GM12872 (cell line): ENCODE measurements at regions not wholly inside any gene's neighbourhood (a gene's known extent, or its start where the extent isn't known, plus 50 kb on each side); places are given as distances from the start of the nearest gene placed in this dataset.

Experiments used
- TF ChIP-seq, protein P1 (sequence below): IDR thresholded peaks from 3 replicates; pipeline ENCODE4 v1.5.1; 2011; ENCODE audit warnings: low read depth, mild to moderate bottlenecking, low read length, moderate library complexity; ENCODE audit not compliant: insufficient read depth

- TF ChIP-seq, protein P1, sequence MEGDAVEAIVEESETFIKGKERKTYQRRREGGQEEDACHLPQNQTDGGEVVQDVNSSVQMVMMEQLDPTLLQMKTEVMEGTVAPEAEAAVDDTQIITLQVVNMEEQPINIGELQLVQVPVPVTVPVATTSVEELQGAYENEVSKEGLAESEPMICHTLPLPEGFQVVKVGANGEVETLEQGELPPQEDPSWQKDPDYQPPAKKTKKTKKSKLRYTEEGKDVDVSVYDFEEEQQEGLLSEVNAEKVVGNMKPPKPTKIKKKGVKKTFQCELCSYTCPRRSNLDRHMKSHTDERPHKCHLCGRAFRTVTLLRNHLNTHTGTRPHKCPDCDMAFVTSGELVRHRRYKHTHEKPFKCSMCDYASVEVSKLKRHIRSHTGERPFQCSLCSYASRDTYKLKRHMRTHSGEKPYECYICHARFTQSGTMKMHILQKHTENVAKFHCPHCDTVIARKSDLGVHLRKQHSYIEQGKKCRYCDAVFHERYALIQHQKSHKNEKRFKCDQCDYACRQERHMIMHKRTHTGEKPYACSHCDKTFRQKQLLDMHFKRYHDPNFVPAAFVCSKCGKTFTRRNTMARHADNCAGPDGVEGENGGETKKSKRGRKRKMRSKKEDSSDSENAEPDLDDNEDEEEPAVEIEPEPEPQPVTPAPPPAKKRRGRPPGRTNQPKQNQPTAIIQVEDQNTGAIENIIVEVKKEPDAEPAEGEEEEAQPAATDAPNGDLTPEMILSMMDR: no peak
Observed at GRCh38 chr20:41996951-41997350, 378.8 kb upstream of the CHD6 start.

DNA sequence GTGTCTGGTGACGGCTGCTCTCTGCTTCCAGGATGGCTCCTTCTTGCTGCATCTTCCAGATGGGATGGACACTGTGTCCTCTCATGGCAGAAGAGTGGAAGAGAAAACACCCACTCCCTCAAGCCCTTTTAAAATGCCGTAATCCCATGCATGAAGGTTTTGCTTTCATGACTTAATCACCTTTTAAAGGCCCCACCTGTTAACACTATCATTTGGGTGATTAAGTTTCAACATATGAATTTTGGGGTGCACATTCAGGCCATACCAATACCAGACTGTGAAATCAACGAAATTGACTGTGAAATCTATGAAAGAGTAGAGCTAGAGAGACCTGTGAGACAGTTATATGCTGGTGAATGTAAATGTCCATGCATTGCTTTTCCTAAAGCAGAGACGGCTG lies 374.3 kb upstream of the CHD6 start:
- TF ChIP-seq, protein P1: no peak

DNA sequence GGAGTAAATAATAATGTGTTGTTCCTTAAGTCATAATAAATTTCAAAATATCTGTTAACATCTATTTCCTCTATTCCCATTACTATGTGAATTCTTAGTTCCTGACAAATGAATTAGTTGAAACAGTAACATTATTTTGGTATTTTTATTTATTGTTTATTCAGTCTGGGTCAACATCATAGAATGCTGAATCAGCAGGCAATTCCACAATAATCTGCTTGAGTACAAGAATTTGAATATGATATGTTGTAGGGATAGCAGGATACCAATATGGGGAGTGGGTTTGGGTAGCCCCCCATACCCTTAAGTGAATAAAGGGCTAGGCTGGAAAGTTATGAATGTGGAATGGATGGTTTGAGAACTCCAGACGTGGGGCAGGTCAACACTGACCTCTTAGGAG lies 373.2 kb upstream of the CHD6 start:
- TF ChIP-seq, protein P1: no peak

DNA sequence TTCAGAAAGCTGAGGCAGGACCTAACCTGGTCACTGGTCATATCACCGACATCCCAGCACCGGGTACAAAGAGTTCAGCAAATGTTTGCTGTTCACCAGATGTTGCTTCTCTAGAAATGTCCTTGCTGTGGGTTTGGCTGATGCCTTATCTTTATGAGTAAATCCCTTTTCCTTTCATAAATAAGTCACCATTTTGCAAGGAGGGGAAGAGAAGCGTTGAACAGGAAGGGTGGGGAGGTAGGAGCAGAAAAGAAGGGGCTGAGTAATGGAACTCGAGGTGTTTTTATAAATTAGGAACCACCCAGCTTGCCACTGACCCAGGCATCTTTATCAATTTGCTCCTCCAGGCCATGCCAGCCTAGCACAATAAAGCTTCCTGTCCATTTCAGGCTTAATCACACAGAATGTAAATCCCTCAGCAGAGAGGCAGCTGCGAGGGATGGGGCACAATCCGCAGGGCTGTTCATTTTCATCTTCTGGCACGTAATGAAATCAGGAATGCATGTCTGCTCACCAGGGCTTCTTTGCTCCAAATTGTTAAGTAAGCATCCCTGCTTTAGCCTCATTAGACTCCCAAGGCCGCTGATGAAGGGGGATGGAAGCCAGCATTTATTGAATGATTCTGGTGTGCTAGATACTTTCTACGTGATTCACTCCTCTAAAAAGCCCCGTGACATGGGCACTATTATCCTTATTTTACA lies 371.9 kb upstream of the CHD6 start:
- TF ChIP-seq, protein P1: no peak

GRCh38 chr20:41989039-41989679 lies 371.0 kb upstream of the CHD6 start:
- TF ChIP-seq, protein P1: no peak

DNA sequence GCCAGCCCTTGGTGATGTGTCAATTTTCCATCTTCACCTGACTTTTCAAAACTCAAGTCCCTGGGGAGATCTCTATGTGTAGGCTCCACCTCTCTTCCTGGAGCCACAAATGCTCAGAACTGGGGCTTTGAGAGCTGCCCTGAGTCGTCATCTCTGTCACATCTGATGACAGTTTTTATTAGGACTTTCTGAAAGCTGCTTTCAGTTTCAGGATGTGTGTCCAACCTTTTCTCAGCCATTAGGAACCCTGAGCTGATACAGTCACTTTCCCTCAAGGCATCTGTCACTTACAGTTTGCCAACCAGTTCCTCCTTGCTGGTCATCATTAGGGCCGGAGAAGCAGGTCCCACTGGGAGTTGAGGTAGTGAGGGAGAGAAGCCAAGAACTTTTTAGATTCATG lies 365.9 kb upstream of the CHD6 start:
- TF ChIP-seq, protein P1: no peak

DNA sequence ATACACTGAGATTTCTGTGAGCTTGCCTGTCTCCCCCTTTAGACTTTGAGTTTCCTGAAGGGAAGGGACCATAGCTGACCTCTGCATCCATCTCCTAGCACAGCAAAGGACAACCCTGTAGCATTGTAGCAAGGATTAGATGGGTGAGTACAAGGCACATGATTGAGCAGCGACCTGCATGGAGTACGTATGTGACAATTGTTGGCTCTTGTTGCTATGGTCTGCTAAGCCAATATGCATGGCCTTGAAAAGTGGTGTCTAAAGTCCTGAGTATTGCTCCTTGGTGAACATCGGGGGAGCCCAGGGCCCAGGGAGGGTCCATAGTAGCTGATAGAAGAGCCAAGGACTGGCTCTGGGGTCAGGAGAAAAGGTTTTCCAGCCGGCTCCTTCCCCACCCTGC lies 365.0 kb upstream of the CHD6 start:
- TF ChIP-seq, protein P1: no peak
